HG03354 (cell line): ENCODE measurements at regions not wholly inside any gene's neighbourhood (a gene's known extent, or its start where the extent isn't known, plus 50 kb on each side); places are given as distances from the start of the nearest gene placed in this dataset.

Experiments
- ATAC-seq: cut with Tn5 transposase; IDR thresholded peaks from one replicate; pipeline ENCODE4 v1.9.1; 2021; ENCODE audit warnings: mild to moderate bottlenecking; ENCODE audit not compliant: unreplicated experiment, poor library complexity, severe bottlenecking

DNA sequence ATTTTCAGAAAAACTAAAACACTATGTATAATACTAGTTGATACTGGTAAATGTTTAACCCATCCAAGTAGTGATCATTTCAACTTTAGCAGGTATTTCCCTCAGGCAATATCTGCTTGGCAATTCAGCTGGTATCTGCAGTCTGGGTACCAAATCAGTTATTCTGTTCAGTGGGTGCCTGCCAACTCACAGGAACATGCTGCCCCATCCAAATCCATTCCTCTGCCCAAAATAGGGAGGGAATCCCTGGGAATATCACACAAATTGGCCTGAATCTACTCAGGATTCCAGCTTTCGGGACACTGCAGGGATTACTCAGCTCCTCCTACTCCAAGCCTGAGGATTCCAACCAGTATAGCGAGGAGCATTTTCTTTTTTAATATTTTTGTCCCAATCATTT is 61.7 kb upstream of the PDE4D start:
- ATAC-seq, result no peak

DNA sequence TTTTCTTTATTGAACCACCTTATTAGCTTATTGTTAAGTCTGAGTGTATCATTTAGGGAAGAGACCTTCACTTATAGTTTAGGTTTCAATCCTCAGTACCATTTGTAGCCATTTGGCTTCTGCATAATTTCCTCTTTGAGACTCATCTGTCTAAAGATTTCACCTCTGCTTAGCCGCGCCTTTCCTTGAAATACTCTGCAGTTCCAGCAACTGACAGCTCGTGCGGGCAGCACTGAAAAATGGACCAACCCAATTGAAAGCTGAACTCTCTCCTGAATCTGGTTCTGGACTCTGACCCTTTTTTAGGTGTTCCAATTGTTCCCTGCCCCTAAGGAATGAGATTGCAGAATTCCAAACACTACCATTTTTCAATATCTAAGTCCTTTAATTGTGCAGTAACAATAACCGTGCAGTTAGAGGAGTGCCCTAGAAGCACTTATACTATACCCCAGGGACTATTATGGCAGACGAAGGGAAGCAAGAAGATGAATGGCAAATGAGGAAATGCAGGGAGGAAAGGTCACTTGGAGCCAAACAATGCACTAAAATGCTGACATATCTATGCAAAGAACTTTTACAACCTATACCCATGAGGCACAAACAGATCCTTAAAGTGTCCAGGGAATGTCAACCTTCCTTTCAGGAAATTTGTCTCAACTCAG is 50.1 kb upstream of the PDE4D start:
- ATAC-seq, result no peak
